Nephron progenitor cell (in vitro differentiated cells): ENCODE measurements at regions not wholly inside any gene's neighbourhood (a gene's known extent, or its start where the extent isn't known, plus 50 kb on each side); places are given as distances from the start of the nearest gene placed in this dataset.

Source experiments
- DNase-seq: peaks from one replicate; pipeline ENCODE4 v3.0.0; 2021
- H3K27ac Mint-ChIP-seq: 2 replicates; pipeline ENCODE4 v1.8.0; 2021; ENCODE audit warnings: mild to moderate bottlenecking, moderate library complexity, mixed read lengths
- H3K27me3 Mint-ChIP-seq: 2 replicates; pipeline ENCODE4 v1.8.0; 2021; ENCODE audit warnings: mild to moderate bottlenecking, low read depth, mixed read lengths; ENCODE audit not compliant: poor library complexity
- H3K36me3 Mint-ChIP-seq: 2 replicates; pipeline ENCODE4 v1.8.0; 2021; ENCODE audit warnings: low read depth, mixed read lengths
- H3K4me1 Mint-ChIP-seq: 2 replicates; pipeline ENCODE4 v1.8.0; 2021; ENCODE audit warnings: mixed read lengths
- H3K4me3 Mint-ChIP-seq: 2 replicates; pipeline ENCODE4 v1.8.0; 2021; ENCODE audit warnings: mild to moderate bottlenecking, moderate library complexity, mixed read lengths
- H3K9me3 Mint-ChIP-seq: 2 replicates; pipeline ENCODE4 v1.8.0; 2021; ENCODE audit warnings: mild to moderate bottlenecking, moderate library complexity, mixed read lengths
- CTCF ChIP-seq: fragments of 200-600 bp; sonication (generic); IDR thresholded peaks from 2 replicates; pipeline ENCODE4 v1.5.0; 2021; ENCODE audit warnings: antibody characterized with exemption

GRCh38 chr20:47940101-47940813, 155.0 kb upstream of the SULF2 start:
- DNase-seq = no peak
- TF ChIP-seq CTCF = no peak
- H3K27me3 Mint-ChIP-seq = peaks cover 22% of the 10 kb centered on the region
- no peaks in the 10 kb centered on the region for H3K9me3 Mint-ChIP-seq
- H3K36me3 Mint-ChIP-seq = no peaks in the 10 kb centered on the region
- no peak overlapping the region for H3K4me3 Mint-ChIP-seq
- peaks cover 26% of the 10 kb centered on the region for H3K4me1 Mint-ChIP-seq
- no peak overlapping the region for H3K27ac Mint-ChIP-seq

GRCh38 chr20:47936612-47937011, 151.3 kb upstream of the SULF2 start:
- no peak overlapping the region for H3K4me3 Mint-ChIP-seq
- H3K9me3 Mint-ChIP-seq = no peaks in the 10 kb centered on the region
- H3K27ac Mint-ChIP-seq = no peak overlapping the region
- H3K27me3 Mint-ChIP-seq = peaks cover 31% of the 10 kb centered on the region
- H3K36me3 Mint-ChIP-seq = no peaks in the 10 kb centered on the region
- TF ChIP-seq CTCF = no peak
- peaks cover 11% of the 10 kb centered on the region for H3K4me1 Mint-ChIP-seq
- DNase-seq = no peak

- no peaks in the 10 kb centered on the region for H3K9me3 Mint-ChIP-seq
- H3K4me3 Mint-ChIP-seq = no peak overlapping the region
- no peak overlapping the region for H3K27ac Mint-ChIP-seq
- H3K4me1 Mint-ChIP-seq = peaks cover 14% of the 10 kb centered on the region
- H3K36me3 Mint-ChIP-seq = no peaks in the 10 kb centered on the region
- TF ChIP-seq CTCF = no peak
- no peak for DNase-seq
- peaks cover 31% of the 10 kb centered on the region for H3K27me3 Mint-ChIP-seq
Observed at GRCh38 chr20:47934761-47935160, 149.5 kb upstream of the SULF2 start.

- Mint-ChIP-seq H3K27me3 (peaks cover 19% of the 10 kb centered on the region), H3K4me3 (no peak overlapping the region), H3K36me3 (no peaks in the 10 kb centered on the region), H3K27ac (no peak overlapping the region), H3K9me3 (no peaks in the 10 kb centered on the region), H3K4me1 (peaks cover 26% of the 10 kb centered on the region)
- TF ChIP-seq CTCF = no peak
- DNase-seq = no peak
Observed at GRCh38 chr20:47931443-47931842, 146.2 kb upstream of the SULF2 start.

- TF ChIP-seq CTCF = no peak
- Mint-ChIP-seq H3K36me3 (no peaks in the 10 kb centered on the region), H3K4me3 (no peak overlapping the region), H3K27me3 (peaks cover 16% of the 10 kb centered on the region), H3K4me1 (peaks cover 25% of the 10 kb centered on the region), H3K9me3 (no peaks in the 10 kb centered on the region), H3K27ac (no peak overlapping the region)
- DNase-seq = no peak
Observed at GRCh38 chr20:47931002-47931401, 145.7 kb upstream of the SULF2 start.

- H3K9me3 Mint-ChIP-seq = no peaks in the 10 kb centered on the region
- no peak overlapping the region for H3K4me3 Mint-ChIP-seq
- peaks cover 25% of the 10 kb centered on the region for H3K4me1 Mint-ChIP-seq
- H3K36me3 Mint-ChIP-seq = no peaks in the 10 kb centered on the region
- H3K27me3 Mint-ChIP-seq = peaks cover 11% of the 10 kb centered on the region
- DNase-seq = no peak
- no peak overlapping the region for H3K27ac Mint-ChIP-seq
- no peak for TF ChIP-seq CTCF
Observed at GRCh38 chr20:47929368-47930115, 144.3 kb upstream of the SULF2 start.
